H1 (cell line): ENCODE measurements at regions not wholly inside any gene's neighbourhood (a gene's known extent, or its start where the extent isn't known, plus 50 kb on each side); places are given as distances from the start of the nearest gene placed in this dataset.

Source experiments
- CTCF ChIA-PET: fragments of 300-600 bp; sonication (Branson Sonifier 250); formaldehyde crosslinking; loops from one replicate; lab custom pipeline; 2021; ENCODE audit not compliant: partially characterized antibody; lab: Charles Lee
- POLR2A ChIA-PET: fragments of 300-600 bp; sonication (Branson Sonifier 250); formaldehyde crosslinking; loops from one replicate; lab custom pipeline; 2021; ENCODE audit warnings: inconsistent platforms; ENCODE audit not compliant: partially characterized antibody; lab: Charles Lee
- DNase-seq, 2 experiments: peaks; one replicate each; pipeline versions ENCODE4 v3.0.0 to v3.0.0-alpha.2; 2010 to 2022; ENCODE audit warnings: low spot score in 2 of 2, low read depth in 1 of 2, mixed read lengths in 1 of 2
- FAIRE-seq: peaks from 2 replicates; lab custom pipeline; 2011; peaks lifted over from hg19 to GRCh38; lab: Jason Lieb, UNC
- H2AFZ ChIP-seq: 2 replicates; pipeline ENCODE4 v1.8.1; 2012; ENCODE audit warnings: low read length, inconsistent platforms
- H2AK5ac ChIP-seq: 2 replicates; pipeline ENCODE4 v1.6.1; 2013; ENCODE audit warnings: low read depth, low read length
- H2BK120ac ChIP-seq: replicated peaks from 2 replicates; pipeline ENCODE3; 2013; ENCODE audit warnings: low read depth, low read length, inconsistent platforms
- H2BK12ac ChIP-seq: 2 replicates; pipeline ENCODE4 v1.6.1; 2013; ENCODE audit warnings: low read depth, low read length
- H2BK15ac ChIP-seq: 2 replicates; pipeline ENCODE4 v1.6.1; 2013; ENCODE audit warnings: low read length
- H2BK20ac ChIP-seq: 2 replicates; pipeline ENCODE4 v1.6.1; 2013; ENCODE audit warnings: low read length
- H2BK5ac ChIP-seq: 2 replicates; pipeline ENCODE4 v1.6.1; 2013; ENCODE audit warnings: low read depth, low read length
- H3K14ac ChIP-seq: 2 replicates; pipeline ENCODE4 v1.6.1; 2013; ENCODE audit warnings: inconsistent platforms; ENCODE audit not compliant: insufficient read length
- H3K18ac ChIP-seq: 2 replicates; pipeline ENCODE4 v1.6.1; 2013; ENCODE audit warnings: low read length; ENCODE audit errors: extremely low read depth
- H3K23ac ChIP-seq: 2 replicates; pipeline ENCODE4 v1.6.1; 2013; ENCODE audit warnings: inconsistent platforms; ENCODE audit not compliant: insufficient read length
- H3K23me2 ChIP-seq: 2 replicates; pipeline ENCODE4 v1.6.1; 2013; ENCODE audit warnings: low read depth, low read length
- H3K27ac ChIP-seq: 2 replicates; pipeline ENCODE4 v1.6.1; 2011; ENCODE audit warnings: low read depth, low read length, inconsistent platforms
- H3K27me3 ChIP-seq, 4 experiments: replicated peaks in 1 of 4; 1 replicate in 1 of 4; 2 replicates in 3 of 4; pipeline versions ENCODE4 v1.6.1 to v1.8.1; 2011 to 2013; ENCODE audit warnings: low read length in 3 of 4, mild to moderate bottlenecking in 3 of 4, inconsistent platforms in 2 of 4, mixed read lengths in 2 of 4, moderate library complexity in 1 of 4; ENCODE audit not compliant: control insufficient read depth in 3 of 4, insufficient read depth in 3 of 4; ENCODE audit errors: extremely low read depth in 1 of 4
- H3K36me3 ChIP-seq, 4 experiments: 2 replicates each; pipeline versions ENCODE4 v1.6.1 to v1.8.1; 2011 to 2013; ENCODE audit warnings: mild to moderate bottlenecking in 4 of 4, low read length in 3 of 4, moderate library complexity in 2 of 4, control low read depth in 1 of 4, inconsistent platforms in 1 of 4; ENCODE audit not compliant: insufficient read depth in 4 of 4, control insufficient read depth in 2 of 4
- H3K4ac ChIP-seq: replicated peaks from 2 replicates; pipeline ENCODE3; 2013; ENCODE audit warnings: low read length, low read depth, mixed read lengths, inconsistent platforms; ENCODE audit not compliant: insufficient read length
- H3K4me1 ChIP-seq, 4 experiments: replicated peaks in 1 of 4; 1 replicate in 1 of 4; 2 replicates in 3 of 4; pipeline versions ENCODE4 v1.6.1 to v1.8.1; 2011 to 2013; ENCODE audit warnings: low read length in 3 of 4, inconsistent platforms in 2 of 4, mixed read lengths in 1 of 4; ENCODE audit not compliant: insufficient read depth in 4 of 4, control insufficient read depth in 3 of 4
- H3K4me2 ChIP-seq, 2 experiments: 2 replicates each; pipeline versions ENCODE4 v1.6.1 to v1.8.1; 2011 to 2013; ENCODE audit warnings: low read depth in 2 of 2, low read length in 2 of 2, control low read depth in 1 of 2, inconsistent platforms in 1 of 2, mild to moderate bottlenecking in 1 of 2; ENCODE audit not compliant: insufficient read depth in 1 of 2
- H3K4me3 ChIP-seq, 4 experiments: fragments of 200-600, 300-600 bp in 1 of 4; sonication (generic), shearing (Covaris generic), sonication (Bioruptor Twin) in 1 of 4; 2 replicates each; pipeline versions ENCODE4 v1.5.1 to v1.8.1; 2011 to 2016; ENCODE audit warnings: low read length in 4 of 4, low read depth in 3 of 4, control low read depth in 2 of 4, inconsistent platforms in 2 of 4, mild to moderate bottlenecking in 2 of 4, mixed read lengths in 1 of 4, moderate library complexity in 1 of 4; ENCODE audit not compliant: insufficient read depth in 2 of 4; ENCODE audit errors: extremely low read depth in 1 of 4
- H3K56ac ChIP-seq: replicated peaks from 2 replicates; pipeline ENCODE3; 2013; ENCODE audit warnings: low read depth, mild to moderate bottlenecking, mixed read lengths, low read length, inconsistent platforms; ENCODE audit not compliant: insufficient read length
- H3K79me1 ChIP-seq: 2 replicates; pipeline ENCODE4 v1.6.1; 2013; ENCODE audit warnings: low read depth, low read length, control low read depth
- H3K79me2 ChIP-seq, 2 experiments: 2 replicates each; pipeline versions ENCODE4 v1.6.1 to v1.8.1; 2012 to 2013; ENCODE audit warnings: low read length in 2 of 2, mild to moderate bottlenecking in 2 of 2, inconsistent platforms in 1 of 2; ENCODE audit not compliant: insufficient read depth in 2 of 2, control insufficient read depth in 1 of 2
- H3K9ac ChIP-seq, 4 experiments: replicated peaks in 1 of 4; 1 replicate in 1 of 4; 2 replicates in 3 of 4; pipeline versions ENCODE4 v1.6.1 to v1.8.1; 2011 to 2013; ENCODE audit warnings: low read depth in 3 of 4, low read length in 3 of 4, control low read depth in 2 of 4, mild to moderate bottlenecking in 2 of 4, moderate library complexity in 2 of 4, inconsistent platforms in 1 of 4; ENCODE audit errors: extremely low read depth in 1 of 4
- H3K9me3 ChIP-seq, 2 experiments: 2 replicates each; pipeline versions ENCODE4 v1.6.1 to v1.8.1; 2012 to 2013; ENCODE audit warnings: mild to moderate bottlenecking in 2 of 2, moderate library complexity in 2 of 2, control low read depth in 1 of 2, inconsistent platforms in 1 of 2, low read depth in 1 of 2, low read length in 1 of 2, mixed read lengths in 1 of 2; ENCODE audit not compliant: insufficient read depth in 2 of 2
- H4K20me1 ChIP-seq, 2 experiments: replicated peaks in 1 of 2; 2 replicates each; pipeline versions ENCODE3 to v1.8.1; 2011 to 2013; ENCODE audit warnings: inconsistent platforms in 2 of 2, low read length in 2 of 2, mild to moderate bottlenecking in 1 of 2; ENCODE audit not compliant: insufficient read depth in 2 of 2, control insufficient read depth in 1 of 2
- H4K5ac ChIP-seq: 2 replicates; pipeline ENCODE4 v1.6.1; 2013; ENCODE audit warnings: low read length, low read depth, mixed read lengths, inconsistent platforms; ENCODE audit not compliant: insufficient read length
- H4K8ac ChIP-seq: 2 replicates; pipeline ENCODE4 v1.8.0; 2013; ENCODE audit warnings: mild to moderate bottlenecking, moderate library complexity, low read length, inconsistent platforms; ENCODE audit not compliant: insufficient read depth; ENCODE audit errors: extremely low read depth
- H4K91ac ChIP-seq: replicated peaks from 2 replicates; pipeline ENCODE3; 2013; ENCODE audit warnings: low read length, mixed read lengths, inconsistent platforms; ENCODE audit not compliant: insufficient read length
- ASH2L ChIP-seq: fragments of 200-600, 300-600 bp; sonication (generic); IDR thresholded peaks from one replicate; pipeline ENCODE4 v1.7.1; 2017; ENCODE audit warnings: low read length
- BCL11A ChIP-seq, 2 experiments: IDR thresholded peaks; one replicate each; pipeline ENCODE4 v1.6.1; 2011; ENCODE audit warnings: low read depth in 2 of 2, low read length in 2 of 2, mild to moderate bottlenecking in 2 of 2
- CEBPB ChIP-seq: IDR thresholded peaks from 2 replicates; pipeline ENCODE4 v1.6.1; 2012; ENCODE audit warnings: low read depth, low read length
- EP300 ChIP-seq, 2 experiments: IDR thresholded peaks; 1 replicate in 1 of 2; 2 replicates in 1 of 2; pipeline ENCODE4 v1.6.1; 2011 to 2012; ENCODE audit warnings: low read depth in 2 of 2, low read length in 2 of 2, mild to moderate bottlenecking in 2 of 2, borderline replicate concordance in 1 of 2, inconsistent platforms in 1 of 2, moderate library complexity in 1 of 2
- GABPA ChIP-seq: IDR thresholded peaks from 2 replicates; pipeline ENCODE4 v1.6.1; 2011; ENCODE audit warnings: mild to moderate bottlenecking, low read length, moderate library complexity, borderline replicate concordance; ENCODE audit not compliant: insufficient read depth
- GTF2F1 ChIP-seq: IDR thresholded peaks from 2 replicates; pipeline ENCODE4 v1.6.1; 2012; ENCODE audit warnings: low read depth, low read length, improper control_type of control experiment, borderline replicate concordance
- HDAC6 ChIP-seq: IDR thresholded peaks from one replicate; pipeline ENCODE4 v1.7.1; 2012; ENCODE audit warnings: low read depth, mild to moderate bottlenecking, inconsistent platforms, low read length, moderate library complexity
- JUN ChIP-seq: IDR thresholded peaks from 2 replicates; pipeline ENCODE4 v1.6.1; 2011; ENCODE audit warnings: low read depth, mild to moderate bottlenecking, improper control_type of control experiment, low read length
- PHF8 ChIP-seq: fragments of 200-600 bp; sonication (generic); conservative IDR thresholded peaks from 2 replicates; pipeline ENCODE4 v1.7.1; 2012; ENCODE audit warnings: low read depth, mild to moderate bottlenecking, inconsistent platforms, low read length, moderate library complexity
- RFX5 ChIP-seq: IDR thresholded peaks from 2 replicates; pipeline ENCODE4 v1.6.1; 2011; ENCODE audit warnings: low read depth, low read length, improper control_type of control experiment, borderline replicate concordance
- TAF1 ChIP-seq: IDR thresholded peaks from 2 replicates; pipeline ENCODE4 v1.6.1; 2011; ENCODE audit warnings: mild to moderate bottlenecking, low read depth, low read length
- WGBS, 2 experiments: shearing (Covaris generic) in 1 of 2; methylation state at CpG; one replicate each; pipeline versions ENCODE4 v1.1.6 to v1.1.7; 2013 to 2015; ENCODE audit warnings: low lambda C conversion rate in 2 of 2, mixed read lengths in 2 of 2, inconsistent platforms in 1 of 2, low coverage in 1 of 2, missing lambda C conversion rate in 1 of 2; ENCODE audit not compliant: insufficient replicate concordance in 2 of 2, insufficient coverage in 1 of 2, insufficient read length in 1 of 2; ENCODE audit errors: extremely low coverage in 1 of 2, missing lambda C conversion rate in 1 of 2; 5-methylcytosine and 5-hydroxymethylcytosine counted together
- TF ChIP-seq, protein P1 (sequence below): IDR thresholded peaks from 2 replicates; pipeline ENCODE4 v1.6.1; 2012; ENCODE audit warnings: inconsistent platforms

DNA sequence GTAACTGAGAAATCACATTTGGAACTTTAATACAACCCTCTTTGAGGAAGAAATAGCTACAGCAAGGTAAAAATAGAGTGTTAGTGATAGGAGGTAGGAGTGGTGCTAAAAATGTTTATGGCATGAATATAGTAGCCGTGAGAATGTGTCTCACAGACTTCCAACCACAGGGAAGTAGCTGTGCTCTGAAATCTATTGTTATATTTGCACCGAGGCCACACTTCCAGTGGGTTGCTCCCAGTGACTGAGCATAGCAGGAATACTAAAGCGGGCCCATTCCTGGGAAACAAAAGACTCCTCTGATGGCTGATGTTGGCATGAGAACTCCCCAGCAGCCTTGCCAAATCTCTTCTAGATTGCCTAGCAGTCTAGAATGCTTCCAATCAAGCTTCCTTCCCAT, 174.1 kb upstream of the PLXNC1 start:
- no peak overlapping the region for H2BK12ac ChIP-seq
- no peak overlapping the region for H3K23ac ChIP-seq
- H2AFZ ChIP-seq: no peak overlapping the region
- H3K56ac ChIP-seq: no peak overlapping the region
- no peak overlapping the region for H2AK5ac ChIP-seq
- no peak overlapping the region for H3K9ac ChIP-seq
- H3K27me3 ChIP-seq: no peaks in the 10 kb centered on the region
- no peaks in the 10 kb centered on the region for H4K20me1 ChIP-seq
- 86% methylated on average over 3 of the region's 3 CpGs; no CpG with 5 or more reads in 1 of the 2 experiments for WGBS, 2 experiments
- no peak overlapping the region for H2BK20ac ChIP-seq
- ChIA-PET POLR2A (no interaction called here), CTCF (interaction anchor here (0.6 to 1.9 kb wide), 8 partner anchors 9 to 128 kb away, joined by 3 to 10 read pairs (median 4); no protein-coding TSS in a partner anchor)
- no peak overlapping the region for H2BK5ac ChIP-seq
- DNase-seq: no peak
- H3K23me2 ChIP-seq: no peaks in the 10 kb centered on the region
- H3K4me3 ChIP-seq: no peak overlapping the region
- no peaks in the 10 kb centered on the region for H3K9me3 ChIP-seq
- H2BK120ac ChIP-seq: no peak overlapping the region
- H4K8ac ChIP-seq: no peak overlapping the region
- H3K27ac ChIP-seq: no peak overlapping the region
- TF ChIP-seq TAF1 (no peak), GABPA (no peak), RFX5 (no peak), CEBPB (no peak), PHF8 (no peak), ASH2L (no peak), BCL11A (IDR thresholded peaks at IDR 0.05; ENCODE audit: low read depth in 2 of 2, low read length in 2 of 2) (no peak), HDAC6 (no peak), EP300 (IDR thresholded peaks at IDR 0.05; ENCODE audit: borderline replicate concordance in 1 of 2, low read depth in 2 of 2, low read length in 2 of 2) (no peak), GTF2F1 (no peak), JUN (no peak)
- TF ChIP-seq, protein P1, sequence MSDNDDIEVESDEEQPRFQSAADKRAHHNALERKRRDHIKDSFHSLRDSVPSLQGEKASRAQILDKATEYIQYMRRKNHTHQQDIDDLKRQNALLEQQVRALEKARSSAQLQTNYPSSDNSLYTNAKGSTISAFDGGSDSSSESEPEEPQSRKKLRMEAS: no peak
- TF ChIP-seq, all 59 proteins: peak for 0
- Histone ChIP-seq H2BK15ac (no peak overlapping the region), H4K5ac (no peak overlapping the region), H3K79me2 (no peaks in the 10 kb centered on the region), H3K4me1 (no peaks in the 10 kb centered on the region), H3K18ac (no peak overlapping the region), H3K79me1 (no peaks in the 10 kb centered on the region), H3K4me2 (no peak overlapping the region), H3K36me3 (no peaks in the 10 kb centered on the region), H3K14ac (no peak overlapping the region), H3K4ac (no peak overlapping the region), H4K91ac (no peak overlapping the region)
- FAIRE-seq: no peak
